ENCODE measurements at regions not wholly inside any gene's neighbourhood (a gene's known extent, or its start where the extent isn't known, plus 50 kb on each side); places are given as distances from the start of the nearest gene placed in this dataset.

- TF ChIP-seq CTCF (IDR thresholded peaks at IDR 0.05; ENCODE audit: insufficient read depth, low read length) (no peak), POLR2AphosphoS5 (IDR thresholded peaks at IDR 0.05; ENCODE audit: low read depth) (no peak), REST (IDR thresholded peaks at IDR 0.05; ENCODE audit: insufficient replicate concordance, low read depth) (no peak)
These were observed 165.3 kb downstream of the FASLG start for GRCh38 chr1:172824209-172824608.
